Smooth muscle cell (in vitro differentiated cells): ENCODE measurements at regions not wholly inside any gene's neighbourhood (a gene's known extent, or its start where the extent isn't known, plus 50 kb on each side); places are given as distances from the start of the nearest gene placed in this dataset.

Experiments
- DNase-seq: peaks from one replicate; lab custom pipeline; 2025; ENCODE audit not compliant: unreplicated experiment; lab: John Stamatoyannopoulos, UW
- H2AFZ ChIP-seq: fragments of 200-600 bp; sonication (generic); 2 replicates; pipeline ENCODE4 v1.6.0; 2016; ENCODE audit warnings: antibody characterized with exemption, low read depth, mild to moderate bottlenecking
- H3F3A ChIP-seq: fragments of 200-600 bp; sonication (generic); 2 replicates; pipeline ENCODE4 v1.6.0; 2017; ENCODE audit warnings: antibody characterized with exemption, low read depth
- H3K27ac ChIP-seq: fragments of 200-600 bp; sonication (generic); 2 replicates; pipeline ENCODE4 v1.5.1; 2016; ENCODE audit warnings: low read depth, mild to moderate bottlenecking
- H3K27me3 ChIP-seq: fragments of 200-600 bp; sonication (generic); 2 replicates; pipeline ENCODE4 v1.6.1; 2016; ENCODE audit warnings: low read depth, mild to moderate bottlenecking
- H3K36me3 ChIP-seq: fragments of 200-600 bp; sonication (generic); 2 replicates; pipeline ENCODE4 v1.5.1; 2016; ENCODE audit warnings: low read depth
- H3K4me1 ChIP-seq: fragments of 200-600 bp; sonication (generic); 2 replicates; pipeline ENCODE4 v1.5.1; 2016; ENCODE audit warnings: low read depth
- H3K4me2 ChIP-seq: fragments of 200-600 bp; sonication (generic); 2 replicates; pipeline ENCODE4 v1.6.0; 2016; ENCODE audit warnings: mild to moderate bottlenecking
- H3K4me3 ChIP-seq: fragments of 200-600 bp; sonication (generic); 2 replicates; pipeline ENCODE4 v1.5.1; 2016; ENCODE audit warnings: mild to moderate bottlenecking
- H3K79me2 ChIP-seq: fragments of 200-600 bp; sonication (generic); 2 replicates; pipeline ENCODE4 v1.6.0; 2016; ENCODE audit warnings: low read depth, mild to moderate bottlenecking
- H3K9ac ChIP-seq: fragments of 200-600 bp; sonication (generic); 2 replicates; pipeline ENCODE4 v1.6.0; 2016; ENCODE audit warnings: low read depth
- H3K9me3 ChIP-seq: fragments of 200-600 bp; sonication (generic); replicated peaks from 2 replicates; pipeline ENCODE4 v1.5.1; 2016; ENCODE audit warnings: low read depth
- H4K20me1 ChIP-seq: fragments of 200-600 bp; sonication (generic); 2 replicates; pipeline ENCODE4 v1.6.0; 2016; ENCODE audit warnings: low read depth
- WGBS: methylation state at CpG from one replicate; pipeline ENCODE4 v1.1.7; 2016; ENCODE audit warnings: low lambda C conversion rate; 5-methylcytosine and 5-hydroxymethylcytosine counted together
- TF ChIP-seq, protein P1 (sequence below): fragments of 200-600 bp; sonication (generic); IDR thresholded peaks from 2 replicates; pipeline ENCODE4 v1.5.1; 2017; ENCODE audit warnings: borderline replicate concordance, mild to moderate bottlenecking, antibody characterized with exemption; ENCODE audit not compliant: insufficient read depth, poor library complexity, severe bottlenecking

GRCh38 chr3:87855211-87855610 is 203.6 kb downstream of the CGGBP1 start:
- Histone ChIP-seq H3K27ac (no peak overlapping the region), H3K4me1 (no peaks in the 10 kb centered on the region), H3K79me2 (no peaks in the 10 kb centered on the region), H3K9me3 (no peaks in the 10 kb centered on the region), H4K20me1 (no peaks in the 10 kb centered on the region), H3K36me3 (no peaks in the 10 kb centered on the region), H3K4me2 (peak overlapping the region; percentile 46), H3K9ac (no peak overlapping the region), H3K4me3 (no peak overlapping the region), H2AFZ (no peak overlapping the region), H3F3A (no peaks in the 10 kb centered on the region), H3K27me3 (no peaks in the 10 kb centered on the region)
- 72% methylated on average over 1 of the region's 1 CpG for WGBS
- DNase-seq: no peak
- TF ChIP-seq, protein P1, sequence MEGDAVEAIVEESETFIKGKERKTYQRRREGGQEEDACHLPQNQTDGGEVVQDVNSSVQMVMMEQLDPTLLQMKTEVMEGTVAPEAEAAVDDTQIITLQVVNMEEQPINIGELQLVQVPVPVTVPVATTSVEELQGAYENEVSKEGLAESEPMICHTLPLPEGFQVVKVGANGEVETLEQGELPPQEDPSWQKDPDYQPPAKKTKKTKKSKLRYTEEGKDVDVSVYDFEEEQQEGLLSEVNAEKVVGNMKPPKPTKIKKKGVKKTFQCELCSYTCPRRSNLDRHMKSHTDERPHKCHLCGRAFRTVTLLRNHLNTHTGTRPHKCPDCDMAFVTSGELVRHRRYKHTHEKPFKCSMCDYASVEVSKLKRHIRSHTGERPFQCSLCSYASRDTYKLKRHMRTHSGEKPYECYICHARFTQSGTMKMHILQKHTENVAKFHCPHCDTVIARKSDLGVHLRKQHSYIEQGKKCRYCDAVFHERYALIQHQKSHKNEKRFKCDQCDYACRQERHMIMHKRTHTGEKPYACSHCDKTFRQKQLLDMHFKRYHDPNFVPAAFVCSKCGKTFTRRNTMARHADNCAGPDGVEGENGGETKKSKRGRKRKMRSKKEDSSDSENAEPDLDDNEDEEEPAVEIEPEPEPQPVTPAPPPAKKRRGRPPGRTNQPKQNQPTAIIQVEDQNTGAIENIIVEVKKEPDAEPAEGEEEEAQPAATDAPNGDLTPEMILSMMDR: no peak

DNA sequence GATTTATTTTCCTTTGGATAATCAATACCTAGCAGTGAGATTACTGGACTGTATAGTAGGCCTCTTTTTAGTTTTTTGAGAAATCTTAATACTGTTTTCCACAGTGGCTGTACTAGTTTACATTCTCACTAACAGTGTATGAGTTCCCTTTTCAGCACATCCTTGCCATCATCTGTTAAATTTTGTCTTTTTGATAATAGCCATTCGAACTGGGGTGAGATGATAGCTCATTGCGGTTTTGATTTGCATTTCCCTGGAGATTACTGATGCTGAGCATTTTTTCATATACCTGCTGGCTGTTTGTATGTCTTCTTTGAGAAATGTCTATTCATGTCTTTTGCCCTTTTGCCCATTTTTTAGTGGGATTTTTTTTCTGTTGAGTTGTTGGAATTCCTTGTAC is 210.8 kb downstream of the CGGBP1 start:
- 95% methylated on average over 2 of the region's 2 CpGs for WGBS

GRCh38 chr3:87837076-87837475 is 221.7 kb downstream of the CGGBP1 start:
- Histone ChIP-seq H3K36me3 (no peaks in the 10 kb centered on the region), H3K4me3 (no peak overlapping the region), H3K79me2 (no peaks in the 10 kb centered on the region), H4K20me1 (no peaks in the 10 kb centered on the region), H3K4me1 (no peaks in the 10 kb centered on the region), H3K9ac (no peak overlapping the region), H2AFZ (no peak overlapping the region), H3F3A (no peaks in the 10 kb centered on the region), H3K4me2 (no peak overlapping the region), H3K27me3 (no peaks in the 10 kb centered on the region), H3K27ac (no peak overlapping the region), H3K9me3 (no peaks in the 10 kb centered on the region)
- WGBS: 93% methylated on average over 1 of the region's 1 CpG
- TF ChIP-seq, protein P1: no peak
- DNase-seq: no peak

More for the DNA sequence above, 210.8 kb downstream of the CGGBP1 start:
- Histone ChIP-seq H3K9ac (no peak overlapping the region), H2AFZ (no peak overlapping the region), H3K27ac (no peak overlapping the region), H3K36me3 (no peaks in the 10 kb centered on the region), H3K9me3 (no peaks in the 10 kb centered on the region), H3F3A (no peaks in the 10 kb centered on the region), H3K4me3 (no peak overlapping the region), H3K27me3 (no peaks in the 10 kb centered on the region), H3K4me1 (no peaks in the 10 kb centered on the region), H3K79me2 (no peaks in the 10 kb centered on the region), H4K20me1 (no peaks in the 10 kb centered on the region), H3K4me2 (no peak overlapping the region)
- TF ChIP-seq, protein P1: no peak
- no peak for DNase-seq

DNA sequence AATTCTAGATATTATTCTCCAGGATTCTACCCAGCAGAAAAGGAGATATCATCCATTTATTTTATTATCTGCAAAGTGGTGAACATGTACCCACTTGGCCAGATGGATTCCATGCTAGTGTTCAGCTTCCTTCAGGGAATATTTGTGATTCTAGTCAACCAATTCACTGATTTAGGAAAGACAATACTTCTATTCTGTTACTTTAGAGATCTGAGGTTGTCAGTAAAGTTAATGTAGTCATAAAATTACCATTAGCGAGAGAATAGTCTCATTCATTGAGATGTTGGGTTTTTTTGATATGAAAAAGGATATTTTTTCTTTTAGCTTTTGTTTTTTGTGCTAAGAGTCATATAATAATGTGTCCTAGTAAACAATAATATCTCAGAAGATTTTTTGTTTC is 222.8 kb downstream of the CGGBP1 start:
- Histone ChIP-seq H3K4me1 (no peaks in the 10 kb centered on the region), H2AFZ (no peak overlapping the region), H3K9ac (no peak overlapping the region), H3K79me2 (no peaks in the 10 kb centered on the region), H3K27me3 (no peaks in the 10 kb centered on the region), H4K20me1 (no peaks in the 10 kb centered on the region), H3K4me3 (no peak overlapping the region), H3K9me3 (no peaks in the 10 kb centered on the region), H3F3A (no peaks in the 10 kb centered on the region), H3K36me3 (no peaks in the 10 kb centered on the region), H3K4me2 (no peak overlapping the region), H3K27ac (no peak overlapping the region)
- no peak for DNase-seq
- 94% methylated on average over 1 of the region's 1 CpG for WGBS
- TF ChIP-seq, protein P1: no peak
